Fibroblast of pulmonary artery (primary cell): ENCODE measurements at regions not wholly inside any gene's neighbourhood (a gene's known extent, or its start where the extent isn't known, plus 50 kb on each side); places are given as distances from the start of the nearest gene placed in this dataset.

Source experiments
- DNase-seq: peaks from one replicate; pipeline ENCODE4 v3.0.0-alpha.2; 2010; ENCODE audit warnings: low read depth
- H3K4me3 ChIP-seq: replicated peaks from 2 replicates; pipeline ENCODE4 v1.5.1; 2011; ENCODE audit warnings: low read depth, mild to moderate bottlenecking, control low read depth, low read length, moderate library complexity
- CTCF ChIP-seq: IDR thresholded peaks from 2 replicates; pipeline ENCODE4 v1.5.1; 2011; ENCODE audit warnings: mild to moderate bottlenecking, control low read depth, low read length, inconsistent platforms; ENCODE audit errors: missing control alignments

GRCh38 chr3:168888781-168889180 is 774.7 kb downstream of the MECOM start:
- DNase-seq = no peak
- TF ChIP-seq CTCF = no peak
- H3K4me3 ChIP-seq = no peak overlapping the region

DNA sequence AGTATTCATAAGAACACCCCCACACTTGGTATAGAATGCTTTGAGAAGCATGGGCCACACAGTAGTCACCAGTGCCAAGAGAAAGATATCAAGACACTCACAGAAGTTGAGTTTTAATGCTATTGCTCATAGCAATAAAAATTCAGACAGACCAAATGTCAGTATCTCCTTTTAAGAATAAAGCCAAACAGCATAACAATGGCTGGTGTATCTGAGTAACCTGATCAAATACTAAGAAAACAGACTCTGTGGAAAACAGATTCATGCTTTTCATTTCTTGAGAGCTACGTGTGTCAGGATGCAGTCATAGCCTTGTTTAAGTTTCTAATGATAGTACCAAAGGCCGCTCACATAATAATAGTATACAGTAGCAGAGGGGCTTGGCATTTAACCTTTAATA is 778.5 kb downstream of the MECOM start:
- peak; percentile 65 for DNase-seq
- H3K4me3 ChIP-seq = no peak overlapping the region
- no peak for TF ChIP-seq CTCF

- TF ChIP-seq CTCF = no peak
- peak; percentile 93 for DNase-seq
- H3K4me3 ChIP-seq = no peak overlapping the region
These were observed 779.1 kb downstream of the MECOM start for GRCh38 chr3:168884353-168884903.

DNA sequence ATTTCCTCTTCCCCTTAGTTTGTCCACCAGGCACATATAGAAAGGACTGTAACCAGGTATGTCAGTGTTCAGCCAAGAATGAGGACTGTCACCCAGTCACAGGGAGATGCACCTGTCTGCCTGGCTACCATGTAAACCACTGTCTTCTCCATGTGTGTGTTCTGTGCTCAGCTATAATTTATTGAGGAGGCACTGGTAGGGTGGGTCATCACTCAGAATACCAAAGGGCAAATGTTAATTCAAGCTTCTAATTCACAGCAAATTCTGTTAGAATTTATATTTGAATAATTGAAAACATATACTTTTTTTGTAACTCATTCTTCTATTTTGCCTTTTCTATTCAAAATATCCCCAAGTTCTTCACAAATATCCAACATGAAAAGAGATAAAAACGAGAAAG is 780.4 kb downstream of the MECOM start:
- no peak for TF ChIP-seq CTCF
- no peak overlapping the region for H3K4me3 ChIP-seq
- no peak for DNase-seq

DNA sequence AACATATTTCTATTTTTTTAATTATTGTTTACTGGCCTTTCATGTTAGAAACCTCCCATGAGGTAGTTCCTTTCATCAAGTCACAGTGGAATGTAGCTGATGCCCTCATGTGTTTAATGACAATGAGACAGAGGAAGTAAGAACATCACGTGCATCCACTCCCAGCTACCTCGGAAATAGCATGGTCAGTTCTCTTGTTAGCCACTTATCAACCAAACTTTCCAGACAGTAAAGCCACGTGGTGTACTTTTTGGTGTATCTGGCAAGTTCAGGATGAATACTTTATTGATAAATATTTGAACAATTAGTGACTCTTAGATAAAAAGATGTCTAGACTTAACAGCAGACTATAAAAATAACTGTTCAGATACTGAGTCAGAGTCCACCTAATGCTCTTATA is 781.7 kb downstream of the MECOM start:
- H3K4me3 ChIP-seq = no peak overlapping the region
- DNase-seq = peak; percentile 26
- TF ChIP-seq CTCF = no peak

DNA sequence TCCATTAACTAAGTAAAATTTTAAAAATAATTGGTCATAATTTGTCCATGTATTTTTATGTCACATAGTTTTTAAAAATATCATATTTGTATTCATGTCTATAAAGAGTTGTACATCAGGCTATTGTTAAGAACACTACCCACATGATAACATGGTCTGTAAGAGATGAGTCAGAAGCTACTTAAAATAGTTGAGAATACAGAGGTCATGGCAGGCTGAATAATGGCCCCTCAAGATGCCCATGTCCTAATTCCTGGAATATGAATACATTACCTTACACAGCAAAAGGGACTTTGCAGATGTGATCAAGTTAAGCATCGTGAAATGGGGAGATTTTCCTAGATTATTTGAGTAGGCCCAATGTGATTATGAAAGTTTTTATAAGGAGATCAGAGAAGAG is 782.9 kb upstream of the GOLIM4 start:
- peak; percentile 64 for DNase-seq
- H3K4me3 ChIP-seq = no peak overlapping the region
- TF ChIP-seq CTCF = no peak

GRCh38 chr3:168877899-168878298 is 782.2 kb upstream of the GOLIM4 start:
- no peak overlapping the region for H3K4me3 ChIP-seq
- no peak for TF ChIP-seq CTCF
- DNase-seq = no peak
